MM.1S (cell line): ENCODE measurements at regions not wholly inside any gene's neighbourhood (a gene's known extent, or its start where the extent isn't known, plus 50 kb on each side); places are given as distances from the start of the nearest gene placed in this dataset.
"Not testable (repeated sequence)": the region's sequence is repeated elsewhere in the genome, so short reads cannot be mapped to it uniquely, and the experiment has no call there.

Experiments used
- DNase-seq: peaks from one replicate; pipeline ENCODE4 v3.0.0-alpha.2; 2015
- H2AFZ ChIP-seq: fragments of 300-600 bp; sonication (generic); 2 replicates; pipeline ENCODE4 v1.6.0; 2016; ENCODE audit warnings: antibody characterized with exemption, low read length
- H3F3A ChIP-seq: fragments of 300-600 bp; sonication (generic); 2 replicates; pipeline ENCODE4 v1.6.1; 2016; ENCODE audit warnings: mild to moderate bottlenecking, antibody characterized with exemption, low read length, moderate library complexity, mixed read lengths; ENCODE audit not compliant: insufficient read depth
- H3K27ac ChIP-seq: fragments of 300-600 bp; sonication (generic); 2 replicates; pipeline ENCODE4 v1.5.1; 2016; ENCODE audit warnings: mild to moderate bottlenecking, low read length
- H3K27me3 ChIP-seq: fragments of 300-600 bp; sonication (generic); replicated peaks from 2 replicates; pipeline ENCODE4 v1.6.0; 2016; ENCODE audit warnings: low read length; ENCODE audit not compliant: insufficient read depth
- H3K36me3 ChIP-seq: fragments of 300-600 bp; sonication (generic); replicated peaks from 2 replicates; pipeline ENCODE4 v1.6.1; 2016; ENCODE audit warnings: mild to moderate bottlenecking, low read length, mixed read lengths; ENCODE audit not compliant: insufficient read depth
- H3K4me1 ChIP-seq: fragments of 300-600 bp; sonication (generic); 2 replicates; pipeline ENCODE4 v1.6.1; 2016; ENCODE audit warnings: low read length, mixed read lengths
- H3K4me2 ChIP-seq: fragments of 300-600 bp; sonication (generic); 2 replicates; pipeline ENCODE4 v1.6.0; 2016; ENCODE audit warnings: low read depth, low read length
- H3K4me3 ChIP-seq: fragments of 300-600 bp; sonication (generic); 2 replicates; pipeline ENCODE4 v1.5.1; 2016; ENCODE audit warnings: low read length, mixed read lengths
- H3K79me2 ChIP-seq: fragments of 300-600 bp; sonication (generic); 2 replicates; pipeline ENCODE4 v1.6.1; 2016; ENCODE audit warnings: mixed run types, low read length, mixed read lengths
- H3K9ac ChIP-seq: fragments of 300-600 bp; sonication (generic); 2 replicates; pipeline ENCODE4 v1.6.1; 2016; ENCODE audit warnings: low read length, mixed read lengths
- H3K9me2 ChIP-seq: fragments of 300-600 bp; sonication (generic); replicated peaks from 2 replicates; pipeline ENCODE4 v1.6.1; 2016; ENCODE audit warnings: mild to moderate bottlenecking, low read length, mixed read lengths; ENCODE audit not compliant: insufficient read depth
- H3K9me3 ChIP-seq: fragments of 300-600 bp; sonication (generic); replicated peaks from 2 replicates; pipeline ENCODE4 v1.6.1; 2016; ENCODE audit warnings: mild to moderate bottlenecking, low read length, mixed read lengths; ENCODE audit not compliant: insufficient read depth
- H4K20me1 ChIP-seq: fragments of 300-600 bp; sonication (generic); 2 replicates; pipeline ENCODE4 v1.6.1; 2016; ENCODE audit warnings: mild to moderate bottlenecking, low read length, moderate library complexity, mixed read lengths; ENCODE audit not compliant: insufficient read depth

- H3K4me2 ChIP-seq, H3K4me1 ChIP-seq, DNase-seq, H3F3A ChIP-seq, H3K4me3 ChIP-seq, H3K36me3 ChIP-seq, H3K27ac ChIP-seq, H3K27me3 ChIP-seq, H4K20me1 ChIP-seq, H3K9me3 ChIP-seq, H3K9ac ChIP-seq, H3K79me2 ChIP-seq, H2AFZ ChIP-seq, H3K9me2 ChIP-seq: not testable (repeated sequence)
Measured at GRCh38 chr2:111584540-111584939, 299.5 kb downstream of the ANAPC1 start.

DNA sequence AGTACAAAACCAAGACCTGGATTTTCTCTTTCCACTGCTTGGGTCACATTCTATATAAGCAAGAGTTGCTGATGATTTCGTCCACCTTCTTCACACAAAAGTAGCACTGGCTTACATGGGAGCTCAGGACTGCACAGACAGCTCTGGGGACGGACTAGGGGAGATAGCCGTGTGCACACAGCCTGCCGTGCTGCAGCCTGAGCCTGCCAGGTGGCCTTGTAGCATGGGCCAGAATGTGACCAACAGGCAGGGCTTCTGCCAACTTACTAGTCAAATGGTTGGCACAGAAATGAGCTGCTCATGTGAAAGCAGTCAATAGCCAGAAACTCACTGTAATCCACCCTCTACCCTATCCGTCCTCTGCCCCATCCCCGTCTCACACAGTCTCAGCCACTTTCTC is 299.0 kb downstream of the ANAPC1 start:
- H3K27me3 ChIP-seq, H3K4me2 ChIP-seq, DNase-seq, H3K36me3 ChIP-seq, H3F3A ChIP-seq, H3K4me3 ChIP-seq, H3K9me3 ChIP-seq, H3K9me2 ChIP-seq, H4K20me1 ChIP-seq, H2AFZ ChIP-seq, H3K27ac ChIP-seq, H3K79me2 ChIP-seq, H3K9ac ChIP-seq, H3K4me1 ChIP-seq: not testable (repeated sequence)

DNA sequence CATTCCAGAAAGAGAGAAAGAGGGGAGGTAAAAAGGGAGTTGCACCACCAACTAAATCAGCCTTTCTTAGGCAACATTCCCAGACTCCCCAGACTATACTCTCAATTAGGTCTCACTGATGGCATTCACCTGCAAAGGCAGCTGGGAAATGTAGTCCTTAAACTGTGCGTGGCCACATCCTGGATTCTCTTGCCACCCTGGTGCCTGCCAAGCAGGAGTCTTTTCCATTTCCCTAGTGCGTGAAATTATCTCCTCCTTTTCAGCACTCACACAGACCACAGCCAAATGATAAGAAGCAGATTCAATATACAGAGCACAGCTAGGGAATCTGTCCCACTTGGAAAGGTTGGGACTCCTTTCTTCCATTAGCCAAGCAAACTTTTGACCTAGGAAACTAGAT is 298.0 kb downstream of the ANAPC1 start:
- not testable (repeated sequence) for H3K27ac ChIP-seq, DNase-seq, H3K27me3 ChIP-seq, H3K9ac ChIP-seq, H2AFZ ChIP-seq, H3K4me3 ChIP-seq, H3K36me3 ChIP-seq, H3K4me2 ChIP-seq, H3K4me1 ChIP-seq, H4K20me1 ChIP-seq, H3K79me2 ChIP-seq, H3K9me3 ChIP-seq, H3F3A ChIP-seq, H3K9me2 ChIP-seq

DNA sequence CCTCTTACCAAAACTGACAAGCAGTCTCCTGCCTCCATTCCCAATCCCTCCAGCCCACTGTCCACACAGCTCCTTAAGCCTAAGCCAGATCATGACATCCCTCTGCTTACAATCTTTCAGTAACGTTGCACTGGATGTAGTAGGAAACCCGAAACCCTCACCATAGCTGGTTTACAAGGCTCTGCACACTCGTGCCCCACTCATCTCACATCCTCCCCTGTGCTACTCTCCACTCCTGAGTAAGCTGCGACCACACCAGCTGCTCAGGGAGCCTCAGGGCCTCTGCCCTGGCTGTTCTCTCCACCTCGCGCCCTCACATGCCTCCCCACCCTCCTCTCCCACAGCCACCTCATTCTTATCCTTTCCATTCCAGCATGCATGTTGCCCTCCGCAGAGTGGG is 288.9 kb downstream of the ANAPC1 start:
- H3K4me3 ChIP-seq, H3K9me3 ChIP-seq, H3K27me3 ChIP-seq, H3K9ac ChIP-seq, H3F3A ChIP-seq, H3K79me2 ChIP-seq, H3K9me2 ChIP-seq, H3K27ac ChIP-seq, H3K36me3 ChIP-seq, H3K4me2 ChIP-seq, H4K20me1 ChIP-seq, H3K4me1 ChIP-seq, H2AFZ ChIP-seq, DNase-seq: not testable (repeated sequence)

GRCh38 chr2:111596808-111597705 is 286.9 kb downstream of the ANAPC1 start:
- not testable (repeated sequence) for DNase-seq, H4K20me1 ChIP-seq, H3K9me3 ChIP-seq, H3K9ac ChIP-seq, H3K27me3 ChIP-seq, H3F3A ChIP-seq, H3K4me2 ChIP-seq, H3K4me3 ChIP-seq, H3K4me1 ChIP-seq, H3K79me2 ChIP-seq, H2AFZ ChIP-seq, H3K36me3 ChIP-seq, H3K9me2 ChIP-seq, H3K27ac ChIP-seq

DNA sequence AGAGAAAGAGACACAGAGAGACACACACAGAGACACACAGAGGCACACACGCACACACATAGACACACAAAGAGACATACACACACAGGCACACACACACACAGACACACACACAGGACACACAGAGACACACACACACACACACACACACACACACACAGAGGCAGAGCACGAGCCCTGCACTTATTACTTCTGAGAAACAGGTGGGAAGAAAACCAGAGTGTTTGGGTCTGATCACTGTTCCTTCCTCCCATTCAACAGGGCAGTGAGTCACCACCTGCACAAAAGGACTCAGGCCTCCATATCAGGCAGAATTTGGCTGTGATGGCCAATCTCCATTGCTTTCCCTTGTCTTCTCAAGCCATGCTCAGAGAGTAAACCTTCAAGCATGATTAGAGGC is 285.0 kb downstream of the ANAPC1 start:
- H3K9ac ChIP-seq, H4K20me1 ChIP-seq, H3K4me3 ChIP-seq, H3K9me3 ChIP-seq, H3K27ac ChIP-seq, H3K79me2 ChIP-seq, H3K4me1 ChIP-seq, H3K4me2 ChIP-seq, H3K9me2 ChIP-seq, H3F3A ChIP-seq, H2AFZ ChIP-seq, DNase-seq, H3K36me3 ChIP-seq, H3K27me3 ChIP-seq: not testable (repeated sequence)

GRCh38 chr2:111602259-111602658 is 281.7 kb downstream of the ANAPC1 start:
- not testable (repeated sequence) for H3K4me1 ChIP-seq, DNase-seq

DNA sequence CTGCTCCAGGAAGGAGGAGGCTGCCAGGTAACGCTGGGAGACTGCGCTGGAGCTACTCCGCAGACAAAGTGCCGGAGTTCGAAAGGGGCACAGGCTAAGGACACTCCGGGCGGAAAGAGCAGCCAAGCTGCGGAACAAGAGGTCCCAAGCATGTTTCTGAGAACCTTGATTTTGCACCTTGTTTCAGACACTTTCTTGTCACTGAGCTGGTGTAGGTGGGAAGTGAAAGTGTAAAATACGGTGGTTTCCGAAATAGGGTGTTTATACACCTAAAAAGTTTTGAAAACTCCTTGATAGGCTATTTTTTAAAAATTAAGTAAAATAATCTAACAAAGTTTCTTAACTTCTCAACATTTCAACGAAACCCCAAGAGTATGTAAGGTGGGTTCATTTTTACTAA is 278.2 kb downstream of the ANAPC1 start:
- H3K9ac ChIP-seq, H3K27ac ChIP-seq, H3K9me3 ChIP-seq, H3K79me2 ChIP-seq, H3K36me3 ChIP-seq, DNase-seq, H3K27me3 ChIP-seq, H2AFZ ChIP-seq, H3K4me3 ChIP-seq, H3K4me2 ChIP-seq, H4K20me1 ChIP-seq, H3K4me1 ChIP-seq, H3K9me2 ChIP-seq, H3F3A ChIP-seq: not testable (repeated sequence)

More at GRCh38 chr2:111602259-111602658, 281.7 kb downstream of the ANAPC1 start:
- H3K9me3 ChIP-seq, H3K4me3 ChIP-seq, H3F3A ChIP-seq, H3K27ac ChIP-seq, H3K9me2 ChIP-seq, H3K36me3 ChIP-seq, H4K20me1 ChIP-seq, H3K4me2 ChIP-seq, H2AFZ ChIP-seq, H3K79me2 ChIP-seq, H3K9ac ChIP-seq, H3K27me3 ChIP-seq: not testable (repeated sequence)
